ENCODE measurements at regions not wholly inside any gene's neighbourhood (a gene's known extent, or its start where the extent isn't known, plus 50 kb on each side); places are given as distances from the start of the nearest gene placed in this dataset.

- H2AK5ac ChIP-seq (ENCODE audit: insufficient read length, low read length): no peak overlapping the region
- no peaks in the 10 kb centered on the region for H3K79me2 ChIP-seq (ENCODE audit: insufficient read depth, low read length)
- H3K4me1 ChIP-seq (ENCODE audit: insufficient read depth, low read length): no peaks in the 10 kb centered on the region
- no peak overlapping the region for H3K27ac ChIP-seq (ENCODE audit: insufficient read length, low read depth, low read length)
- H3K23ac ChIP-seq (ENCODE audit: insufficient read length, low read depth, low read length): no peak overlapping the region
- no peak overlapping the region for H2BK15ac ChIP-seq (ENCODE audit: low read depth, low read length)
- Mint-ChIP-seq H3K9me3 (no peaks in the 10 kb centered on the region), H3K27ac (no peak overlapping the region), H3K36me3 (ENCODE audit: insufficient read depth in 1 of 3, low read depth in 3 of 3) (no peaks in the 10 kb centered on the region), H3K4me1 (no peaks in the 10 kb centered on the region), H3K27me3 (ENCODE audit: low read depth) (peaks cover 9% of the 10 kb centered on the region), H3K4me3 (no peak overlapping the region)
- H3K9ac ChIP-seq (ENCODE audit: extremely low read depth, insufficient read length, low read length): no peak overlapping the region
- DNase-seq: no peak
- H2BK20ac ChIP-seq (ENCODE audit: low read depth, low read length, poor library complexity, severe bottlenecking): no peak overlapping the region
- no peak overlapping the region for H4K91ac ChIP-seq (ENCODE audit: insufficient read length, low read depth, low read length)
- H4K20me1 ChIP-seq (ENCODE audit: control insufficient read depth, insufficient read depth, insufficient read length): no peaks in the 10 kb centered on the region
- H3K27me3 ChIP-seq (ENCODE audit: insufficient read depth, low read length): no peaks in the 10 kb centered on the region
- H3K4ac ChIP-seq (ENCODE audit: low read depth, low read length): no peak overlapping the region
- no peak overlapping the region for H2BK120ac ChIP-seq (ENCODE audit: low read depth, low read length, poor library complexity, severe bottlenecking)
- H3K18ac ChIP-seq (ENCODE audit: insufficient read length, low read depth, low read length): no peak overlapping the region
- no peaks in the 10 kb centered on the region for H3K79me1 ChIP-seq (ENCODE audit: insufficient read depth, low read depth, low read length, poor library complexity, severe bottlenecking)
- H3T11ph ChIP-seq (ENCODE audit: low read length): no peak overlapping the region
- no peak overlapping the region for H3K14ac ChIP-seq (ENCODE audit: insufficient read depth, low read length)
- H4K5ac ChIP-seq (ENCODE audit: insufficient read length, low read depth, low read length): no peak overlapping the region
- no peaks in the 10 kb centered on the region for H3K9me3 ChIP-seq (ENCODE audit: control insufficient read depth, low read depth, low read length)
- H2BK5ac ChIP-seq (ENCODE audit: insufficient read length, low read length): no peak overlapping the region
- H3K56ac ChIP-seq (ENCODE audit: insufficient read length, low read depth, low read length): no peak overlapping the region
- H3K4me2 ChIP-seq (ENCODE audit: insufficient read depth, insufficient read length, low read length): no peak overlapping the region
- H2BK12ac ChIP-seq (ENCODE audit: insufficient read length, low read depth, low read length): no peak overlapping the region
- H2AFZ ChIP-seq (ENCODE audit: low read length): no peak overlapping the region
- H4K8ac ChIP-seq (replicated peaks; ENCODE audit: insufficient read length, low read depth, low read length): no peak overlapping the region
- no CpG with 5 or more reads among the region's 4 CpGs for WGBS (ENCODE audit: extremely low coverage, insufficient read length, low lambda C conversion rate)
- no peaks in the 10 kb centered on the region for H3K23me2 ChIP-seq (ENCODE audit: insufficient read length, low read depth, low read length, poor library complexity, severe bottlenecking)
- no peak for TF ChIP-seq CTCF (conservative IDR thresholded peaks at IDR 0.05)
These were observed 396.0 kb upstream of the B3GAT1 start for GRCh38 chr11:134807997-134808396.
